HEK293T (cell line): ENCODE measurements at regions not wholly inside any gene's neighbourhood (a gene's known extent, or its start where the extent isn't known, plus 50 kb on each side); places are given as distances from the start of the nearest gene placed in this dataset.
"Not testable (repeated sequence)": the region's sequence is repeated elsewhere in the genome, so short reads cannot be mapped to it uniquely, and the experiment has no call there.

Source experiments
- BHLHE40 ChIP-seq: fragments of 450-650 bp; IDR thresholded peaks from 2 replicates; pipeline ENCODE4 v1.6.1; 2016; ENCODE audit warnings: mild to moderate bottlenecking, moderate library complexity, borderline replicate concordance
- ELF4 ChIP-seq: fragments of 450-650 bp; IDR thresholded peaks from 2 replicates; pipeline ENCODE4 v1.6.1; 2017; ENCODE audit warnings: antibody characterized with exemption
- FOXA1 ChIP-seq: fragments of 450-650 bp; IDR thresholded peaks from 2 replicates; pipeline ENCODE4 v1.6.1; 2016; ENCODE audit warnings: mild to moderate bottlenecking
- FOXK2 ChIP-seq: fragments of 450-650 bp; IDR thresholded peaks from 2 replicates; pipeline ENCODE4 v1.6.1; 2016; ENCODE audit warnings: mild to moderate bottlenecking
- FOXM1 ChIP-seq: fragments of 450-650 bp; IDR thresholded peaks from 2 replicates; pipeline ENCODE4 v1.6.1; 2017; ENCODE audit warnings: mild to moderate bottlenecking, borderline replicate concordance
- HDGF ChIP-seq: fragments of 450-650 bp; IDR thresholded peaks from 2 replicates; pipeline ENCODE4 v1.6.1; 2017; ENCODE audit warnings: antibody characterized with exemption, borderline replicate concordance
- L3MBTL2 ChIP-seq: fragments of 450-650 bp; conservative IDR thresholded peaks from 2 replicates; pipeline ENCODE4 v1.6.1; 2016; ENCODE audit warnings: mild to moderate bottlenecking
- NFRKB ChIP-seq: fragments of 450-650 bp; IDR thresholded peaks from 2 replicates; pipeline ENCODE4 v1.6.1; 2016; ENCODE audit warnings: mild to moderate bottlenecking, moderate library complexity
- SP1 ChIP-seq: fragments of 450-650 bp; IDR thresholded peaks from 2 replicates; pipeline ENCODE4 v1.6.1; 2017
- SUZ12 ChIP-seq: fragments of 450-650 bp; IDR thresholded peaks from 2 replicates; pipeline ENCODE4 v1.6.1; 2016; ENCODE audit warnings: mild to moderate bottlenecking
- TARDBP ChIP-seq: fragments of 450-650 bp; IDR thresholded peaks from 2 replicates; pipeline ENCODE4 v1.6.1; 2016

- not testable (repeated sequence) for TF ChIP-seq TARDBP, FOXM1, BHLHE40, L3MBTL2, HDGF, FOXA1, SP1, NFRKB, SUZ12, FOXK2, ELF4
These were observed 403.9 kb upstream of the NPAP1 start for GRCh38 chr15:24271496-24272244.
